ENCODE measurements at regions not wholly inside any gene's neighbourhood (a gene's known extent, or its start where the extent isn't known, plus 50 kb on each side); places are given as distances from the start of the nearest gene placed in this dataset.

DNA sequence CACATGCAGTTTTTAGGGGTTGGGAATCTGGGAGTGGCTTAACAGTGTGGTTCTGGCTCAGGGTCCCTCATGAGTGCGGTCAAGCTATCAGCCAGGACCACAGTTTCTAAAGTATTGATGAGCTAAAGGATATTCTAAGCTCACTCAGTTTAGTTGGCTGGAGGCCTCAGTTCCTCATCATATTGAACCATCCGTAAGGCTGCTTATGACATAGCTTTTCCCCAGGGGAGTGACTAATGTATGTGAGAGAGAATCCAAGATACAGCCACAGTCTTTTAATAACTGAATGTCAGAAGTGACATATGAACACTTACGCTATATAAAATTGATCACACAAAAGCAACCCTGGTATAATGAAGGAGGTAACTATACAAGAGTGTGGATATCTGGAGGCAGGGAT lies 245.3 kb downstream of the POLR1F start:
- DNase-seq (ENCODE audit: low spot score in 2 of 2), result no peak
- H3K4me1 ChIP-seq, result no peaks in the 10 kb centered on the region
- intact Hi-C loops (cut with DNase I; ENCODE audit: low total_unique reads), result no loop called here
- H3K36me3 ChIP-seq, result no peaks in the 10 kb centered on the region
- H3K27ac ChIP-seq, result no peak overlapping the region
- no peak overlapping the region for H3K4me3 ChIP-seq
- no peaks in the 10 kb centered on the region for H3K27me3 ChIP-seq
- peaks cover 0 to under 1% of the 10 kb centered on the region in 2 donors for H3K9me3 ChIP-seq
- TF ChIP-seq, protein P1, sequence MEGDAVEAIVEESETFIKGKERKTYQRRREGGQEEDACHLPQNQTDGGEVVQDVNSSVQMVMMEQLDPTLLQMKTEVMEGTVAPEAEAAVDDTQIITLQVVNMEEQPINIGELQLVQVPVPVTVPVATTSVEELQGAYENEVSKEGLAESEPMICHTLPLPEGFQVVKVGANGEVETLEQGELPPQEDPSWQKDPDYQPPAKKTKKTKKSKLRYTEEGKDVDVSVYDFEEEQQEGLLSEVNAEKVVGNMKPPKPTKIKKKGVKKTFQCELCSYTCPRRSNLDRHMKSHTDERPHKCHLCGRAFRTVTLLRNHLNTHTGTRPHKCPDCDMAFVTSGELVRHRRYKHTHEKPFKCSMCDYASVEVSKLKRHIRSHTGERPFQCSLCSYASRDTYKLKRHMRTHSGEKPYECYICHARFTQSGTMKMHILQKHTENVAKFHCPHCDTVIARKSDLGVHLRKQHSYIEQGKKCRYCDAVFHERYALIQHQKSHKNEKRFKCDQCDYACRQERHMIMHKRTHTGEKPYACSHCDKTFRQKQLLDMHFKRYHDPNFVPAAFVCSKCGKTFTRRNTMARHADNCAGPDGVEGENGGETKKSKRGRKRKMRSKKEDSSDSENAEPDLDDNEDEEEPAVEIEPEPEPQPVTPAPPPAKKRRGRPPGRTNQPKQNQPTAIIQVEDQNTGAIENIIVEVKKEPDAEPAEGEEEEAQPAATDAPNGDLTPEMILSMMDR (IDR thresholded peaks at IDR 0.05), result no peak
- TF ChIP-seq POLR2A (IDR thresholded peaks at IDR 0.05) (no peak), POLR2AphosphoS5 (IDR thresholded peaks at IDR 0.05) (no peak)

DNA sequence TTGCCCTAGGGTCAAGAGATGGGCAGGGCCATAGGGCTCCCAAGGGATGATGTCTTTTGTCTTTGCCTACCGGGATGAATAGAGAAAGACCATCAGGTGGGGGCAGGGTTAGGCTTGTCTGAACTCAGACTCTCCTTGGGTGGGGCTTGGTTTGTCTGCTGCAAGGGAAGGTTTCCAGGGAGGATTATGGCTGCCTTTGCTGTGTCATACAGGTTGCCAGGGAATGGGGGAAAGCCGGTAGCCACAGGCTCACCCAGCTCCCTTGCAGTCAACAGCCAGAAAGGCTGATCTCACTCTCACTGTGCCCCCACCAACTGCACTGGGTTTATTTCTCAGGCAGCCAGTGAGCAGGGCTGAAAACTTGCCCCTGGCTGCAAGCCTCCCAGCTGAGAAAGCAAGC lies 253.2 kb downstream of the POLR1F start:
- DNase-seq (ENCODE audit: low spot score in 2 of 2), result no peak
- intact Hi-C loops (cut with DNase I; ENCODE audit: low total_unique reads), result no loop called here
- Histone ChIP-seq H3K9me3 (peaks cover 0 to 15% of the 10 kb centered on the region in 2 donors), H3K27me3 (no peaks in the 10 kb centered on the region), H3K4me3 (no peak overlapping the region), H3K36me3 (no peaks in the 10 kb centered on the region), H3K4me1 (no peaks in the 10 kb centered on the region), H3K27ac (no peak overlapping the region)
- no peak for TF ChIP-seq POLR2A (IDR thresholded peaks at IDR 0.05)
- TF ChIP-seq POLR2AphosphoS5 (IDR thresholded peaks at IDR 0.05), result no peak
- TF ChIP-seq, protein P1 (IDR thresholded peaks at IDR 0.05), result no peak

DNA sequence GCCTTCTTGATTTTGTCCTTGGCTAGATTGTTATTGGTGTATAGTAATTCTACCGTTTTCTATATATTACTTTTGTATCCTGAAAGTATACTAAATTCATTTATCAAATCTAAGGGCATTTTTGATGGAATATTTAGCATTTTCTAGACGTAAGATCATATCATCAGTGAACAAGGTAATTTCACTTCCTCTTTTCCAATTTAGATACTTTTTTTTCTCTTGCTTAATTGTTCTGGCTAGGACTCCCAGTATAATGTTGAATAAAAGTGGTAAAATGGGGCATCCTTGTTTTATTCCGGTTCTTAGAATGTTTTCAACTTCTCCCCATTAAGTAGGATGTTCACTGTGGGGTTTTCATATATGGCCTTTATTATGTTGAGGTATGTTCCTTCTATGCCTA lies 260.7 kb downstream of the POLR1F start:
- intact Hi-C loops (cut with DNase I; ENCODE audit: low total_unique reads), result no loop called here
- Histone ChIP-seq H3K27me3 (no peaks in the 10 kb centered on the region), H3K4me3 (no peak overlapping the region), H3K27ac (no peak overlapping the region), H3K36me3 (peaks cover 3% of the 10 kb centered on the region), H3K4me1 (no peaks in the 10 kb centered on the region), H3K9me3 (peaks cover 0 to 6% of the 10 kb centered on the region in 2 donors)
- TF ChIP-seq POLR2AphosphoS5 (IDR thresholded peaks at IDR 0.05), result no peak
- TF ChIP-seq, protein P1 (IDR thresholded peaks at IDR 0.05), result no peak
- TF ChIP-seq POLR2A (IDR thresholded peaks at IDR 0.05), result no peak
- no peak for DNase-seq (ENCODE audit: low spot score in 2 of 2)

DNA sequence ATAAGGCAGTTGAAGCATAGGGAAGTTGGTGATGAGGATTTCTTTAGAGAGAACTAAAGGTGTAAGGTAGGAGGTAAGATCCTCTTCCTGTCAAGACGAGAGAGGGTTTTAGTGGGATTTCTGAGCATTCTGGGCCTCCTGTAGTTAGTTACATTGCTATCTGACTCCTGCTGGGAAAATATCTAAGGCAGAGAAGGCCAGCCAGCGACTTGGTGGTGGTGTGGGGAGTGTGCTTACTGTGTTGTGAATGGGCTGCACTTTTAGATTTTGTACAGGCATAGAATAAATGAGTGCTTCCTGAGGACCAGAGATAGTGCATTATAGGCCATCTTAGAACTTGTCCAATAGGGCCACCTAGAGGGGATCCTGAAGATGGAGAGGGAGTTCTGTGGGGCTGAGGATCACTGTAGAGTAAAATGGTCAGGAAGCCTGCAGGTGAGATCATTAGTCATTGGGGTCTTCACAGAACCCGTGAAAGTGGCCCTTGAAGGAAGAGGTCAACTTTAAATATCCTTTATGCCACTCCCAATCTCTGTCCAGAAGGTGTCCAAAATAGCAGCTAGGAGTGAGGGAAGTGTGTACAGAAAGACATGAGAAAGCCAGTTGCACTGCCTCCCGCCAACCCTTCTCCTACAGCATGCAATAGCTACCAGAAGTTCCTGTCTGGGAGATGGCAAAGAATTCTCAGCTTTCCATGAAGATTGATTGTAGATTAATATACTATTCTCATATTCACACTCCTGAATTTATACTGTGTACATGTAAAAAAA lies 266.6 kb downstream of the POLR1F start:
- Histone ChIP-seq H3K27ac (no peak overlapping the region), H3K36me3 (peaks cover 3% of the 10 kb centered on the region), H3K27me3 (no peaks in the 10 kb centered on the region), H3K4me3 (no peak overlapping the region), H3K4me1 (no peaks in the 10 kb centered on the region), H3K9me3 (no peaks in the 10 kb centered on the region)
- no peak for TF ChIP-seq POLR2A (IDR thresholded peaks at IDR 0.05)
- TF ChIP-seq, protein P1 (IDR thresholded peaks at IDR 0.05), result no peak
- no peak for TF ChIP-seq POLR2AphosphoS5 (IDR thresholded peaks at IDR 0.05)
- intact Hi-C loops (cut with DNase I; ENCODE audit: low total_unique reads), result no loop called here
- no peak for DNase-seq (ENCODE audit: low spot score in 2 of 2)

DNA sequence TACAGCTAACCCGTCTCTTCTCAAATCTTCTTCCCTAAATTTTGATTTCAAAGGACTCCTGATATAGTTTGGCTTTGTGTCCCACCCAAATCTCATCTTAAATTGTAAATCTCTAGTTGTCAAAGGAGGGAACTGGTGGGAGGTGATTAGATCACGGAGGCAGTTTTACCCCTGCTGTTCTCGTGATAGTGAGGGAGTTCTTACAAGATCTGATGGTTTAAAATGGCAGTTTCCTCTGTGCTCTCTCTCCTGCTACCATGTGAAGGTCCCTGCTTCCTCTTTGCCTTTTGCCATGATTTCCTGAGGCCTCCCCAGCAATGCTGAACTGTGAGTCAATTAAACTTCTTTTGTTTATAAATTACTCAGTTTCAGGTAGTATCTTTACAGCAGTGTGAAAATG lies 269.3 kb downstream of the POLR1F start:
- H3K4me1 ChIP-seq, result no peaks in the 10 kb centered on the region
- intact Hi-C loops (cut with DNase I; ENCODE audit: low total_unique reads), result no loop called here

More for the DNA sequence above, 269.3 kb downstream of the POLR1F start:
- TF ChIP-seq, protein P1 (IDR thresholded peaks at IDR 0.05), result no peak
- TF ChIP-seq POLR2AphosphoS5 (IDR thresholded peaks at IDR 0.05) (no peak), POLR2A (IDR thresholded peaks at IDR 0.05) (no peak)
- Histone ChIP-seq H3K27me3 (no peaks in the 10 kb centered on the region), H3K27ac (no peak overlapping the region), H3K9me3 (no peaks in the 10 kb centered on the region), H3K4me3 (no peak overlapping the region), H3K36me3 (no peaks in the 10 kb centered on the region)
- DNase-seq (ENCODE audit: low spot score in 2 of 2), result no peak

Data from breast epithelium (tissue), 4 donors.